GM21825 (cell line): ENCODE measurements at regions not wholly inside any gene's neighbourhood (a gene's known extent, or its start where the extent isn't known, plus 50 kb on each side); places are given as distances from the start of the nearest gene placed in this dataset.
"Not testable (repeated sequence)": the region's sequence is repeated elsewhere in the genome, so short reads cannot be mapped to it uniquely, and the experiment has no call there.

Source experiments
- ATAC-seq: cut with Tn5 transposase; IDR thresholded peaks from one replicate; pipeline ENCODE4 v1.9.1; 2021; ENCODE audit warnings: mild to moderate bottlenecking, moderate library complexity; ENCODE audit not compliant: unreplicated experiment

DNA sequence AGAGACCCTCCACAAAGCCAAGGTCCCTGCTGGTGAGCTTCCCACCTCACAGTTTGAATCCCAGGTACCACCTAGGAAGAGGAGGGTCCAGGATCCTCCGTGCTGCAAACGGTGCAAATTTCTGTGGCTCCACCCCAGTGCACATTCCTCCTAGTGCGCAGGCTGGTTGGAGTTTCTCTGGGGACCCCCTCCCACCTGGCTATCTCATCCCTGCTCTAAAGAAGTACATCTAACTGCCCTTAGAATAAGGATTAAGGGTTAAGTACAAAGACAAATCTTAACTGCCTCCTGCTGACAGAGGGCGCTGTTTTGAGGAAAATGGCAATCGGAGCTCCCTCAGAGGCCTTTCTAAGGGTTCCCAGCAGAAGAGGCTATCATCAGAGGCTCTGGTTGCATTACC lies 109.6 kb upstream of the FSIP2 start:
- no peak for ATAC-seq

DNA sequence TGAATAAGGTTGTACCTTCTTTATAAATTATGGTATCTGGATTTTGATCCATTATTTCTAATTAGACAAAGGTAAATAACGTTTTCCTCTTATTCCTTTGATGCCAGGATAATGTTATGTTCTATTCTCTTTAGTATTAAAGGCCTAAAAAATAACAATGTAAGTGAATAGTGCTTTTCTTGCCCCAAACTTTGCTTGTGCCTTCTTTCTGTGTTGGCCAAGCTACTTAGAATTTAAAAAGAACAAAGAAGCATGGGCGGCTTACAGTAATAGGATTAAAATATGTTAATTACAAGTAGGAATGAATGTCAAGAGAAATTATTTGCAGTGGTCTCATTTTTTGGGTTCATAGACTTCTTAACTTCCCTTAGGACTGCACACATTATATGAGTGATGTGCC lies 105.0 kb upstream of the FSIP2 start:
- no peak for ATAC-seq

DNA sequence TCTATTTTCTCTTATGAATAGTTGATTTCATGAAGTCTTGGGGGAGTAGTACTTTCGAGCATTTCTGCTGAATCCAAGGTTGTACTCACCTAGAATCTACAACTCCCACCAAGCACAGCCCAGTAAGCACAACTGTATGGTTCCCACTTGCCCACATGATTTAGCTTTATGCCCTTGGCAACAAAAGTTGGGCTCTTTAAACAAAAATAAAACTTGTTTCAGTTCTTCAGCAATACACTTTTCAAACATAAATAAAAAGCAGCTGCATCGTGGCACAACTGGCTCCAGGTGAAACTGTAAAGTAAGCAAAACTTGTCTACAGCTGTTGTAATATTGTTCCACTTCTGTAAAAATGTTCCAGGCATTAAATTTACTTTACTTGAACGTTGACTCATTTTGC lies 99.8 kb upstream of the FSIP2 start:
- ATAC-seq = no peak

DNA sequence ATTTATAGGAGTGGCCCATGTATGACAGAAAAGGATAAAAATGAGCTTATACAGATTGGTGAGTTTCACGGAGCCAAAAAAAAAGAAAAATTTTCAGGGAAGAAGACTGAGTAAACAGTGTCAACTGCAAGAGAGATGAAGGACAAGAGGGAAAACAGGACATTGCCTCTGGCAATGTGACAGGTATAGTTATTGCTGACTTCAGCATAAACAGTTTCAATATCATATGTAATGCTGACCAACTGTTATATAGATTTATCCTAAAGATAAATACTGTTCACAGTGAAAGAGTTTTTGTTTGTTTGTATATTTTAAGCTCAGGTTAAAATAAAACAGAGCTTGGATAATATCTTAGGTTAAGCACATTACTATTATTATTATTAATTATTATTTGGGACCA lies 98.0 kb upstream of the FSIP2 start:
- no peak for ATAC-seq

DNA sequence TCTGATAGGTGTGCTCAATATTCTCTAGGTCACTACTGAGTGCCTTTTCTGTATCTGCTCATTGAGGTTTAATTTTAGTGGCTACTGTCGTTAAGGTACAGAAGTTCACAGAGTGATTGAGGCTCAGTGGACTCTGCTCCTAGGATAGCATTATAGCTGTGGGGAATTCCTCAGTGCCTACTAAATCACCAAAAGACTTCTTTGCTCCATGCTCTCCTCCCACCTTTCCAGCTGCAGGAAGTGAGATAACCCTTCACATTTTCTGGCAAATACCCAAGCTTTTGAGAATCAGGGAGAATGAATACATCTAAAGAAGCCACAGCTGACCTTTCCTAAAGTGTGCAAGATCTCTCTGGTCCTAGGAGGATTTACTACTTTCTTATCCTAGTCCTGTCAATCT lies 95.2 kb upstream of the FSIP2 start:
- no peak for ATAC-seq

DNA sequence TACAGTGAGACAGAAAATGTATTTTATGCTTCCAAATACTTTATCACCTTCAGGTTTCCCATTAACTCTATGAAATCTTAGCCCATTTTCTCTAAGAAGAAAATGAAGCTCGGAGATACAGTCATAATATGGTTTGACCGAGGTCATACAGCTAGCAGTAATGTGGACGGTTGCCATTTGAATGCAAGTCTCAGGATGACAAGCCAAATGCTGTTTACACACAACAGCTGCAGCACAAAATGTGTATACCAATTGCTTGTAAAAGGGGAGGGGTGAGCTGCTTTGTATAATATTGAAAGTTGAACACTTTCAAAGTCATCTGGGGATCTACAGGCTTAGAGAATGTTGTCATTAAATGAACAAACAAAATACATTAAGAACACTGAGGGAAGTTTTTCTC lies 93.8 kb upstream of the FSIP2 start:
- no peak for ATAC-seq

DNA sequence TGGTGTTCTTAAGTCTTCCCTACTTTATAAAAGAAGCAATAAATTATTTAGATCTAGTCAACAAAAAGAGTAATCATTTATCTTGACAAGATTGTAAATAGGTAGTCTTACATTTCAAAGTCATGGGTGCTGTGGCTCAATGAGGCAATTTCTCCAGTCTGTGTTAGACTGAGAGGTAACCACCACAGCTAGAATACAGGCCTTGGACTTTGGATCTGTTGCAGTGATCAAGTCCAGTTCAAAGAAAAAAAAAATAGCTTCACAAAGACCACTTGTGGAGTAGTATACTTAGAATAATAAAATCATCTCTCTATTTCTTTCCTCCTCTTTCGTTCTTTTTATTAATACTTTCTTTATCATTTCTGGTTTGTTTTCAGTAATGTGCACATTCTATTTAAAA lies 93.1 kb upstream of the FSIP2 start:
- no peak for ATAC-seq

DNA sequence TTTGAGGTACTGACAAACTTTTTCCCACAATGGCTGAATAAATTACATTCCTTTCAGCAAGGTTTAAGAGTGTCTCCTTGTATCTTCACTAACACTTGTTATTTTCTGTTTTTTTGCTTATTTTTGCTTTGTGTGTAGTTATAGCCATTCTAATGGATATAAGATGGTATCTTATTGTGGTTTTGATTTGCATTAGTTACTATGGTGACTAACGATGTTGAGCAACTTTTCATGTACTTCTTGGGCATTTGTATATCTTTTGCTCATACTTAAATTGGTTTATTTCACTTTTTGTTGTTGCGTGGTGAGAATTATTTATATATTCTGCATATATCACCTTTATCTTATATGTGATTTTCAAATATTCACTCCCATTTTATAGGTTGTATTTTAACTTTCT lies 79.9 kb upstream of the FSIP2 start:
- no peak for ATAC-seq

DNA sequence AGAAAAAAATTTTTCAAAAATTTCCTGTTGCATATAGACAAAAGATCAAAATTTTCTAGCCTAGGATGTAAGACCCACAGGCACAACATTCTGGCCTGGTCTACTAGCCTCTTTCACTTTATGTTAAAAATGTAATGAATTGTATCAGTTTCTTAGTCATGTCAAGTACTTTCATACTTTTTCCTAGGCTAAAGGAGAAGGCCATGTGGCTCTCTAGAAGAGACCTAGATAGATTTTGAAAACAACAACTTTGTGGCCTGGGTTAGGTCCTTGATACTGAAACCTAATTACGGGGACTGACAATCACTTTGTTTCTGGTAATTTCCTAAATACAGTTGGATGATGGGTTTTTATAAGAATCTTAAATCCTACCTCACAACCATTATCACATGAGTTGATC lies 74.8 kb upstream of the FSIP2 start:
- no peak for ATAC-seq

DNA sequence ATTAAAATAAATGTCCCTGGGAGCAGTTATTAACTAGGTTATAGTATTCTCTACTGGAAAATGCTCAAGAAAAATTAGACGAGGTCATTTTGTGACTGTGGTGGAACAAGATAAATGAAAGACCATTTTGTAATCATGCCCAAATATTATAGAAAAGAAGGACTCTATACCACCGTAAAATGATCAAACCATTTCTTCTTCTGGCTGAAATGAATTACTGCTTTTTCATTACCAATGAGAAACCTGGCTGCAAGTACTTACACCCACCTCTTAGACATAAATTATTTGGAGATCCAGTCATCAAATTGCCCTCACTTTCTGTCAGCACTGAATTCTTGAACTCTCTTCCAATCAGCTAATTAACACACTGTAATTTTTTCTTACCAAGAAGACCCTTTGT lies 74.2 kb upstream of the FSIP2 start:
- no peak for ATAC-seq

DNA sequence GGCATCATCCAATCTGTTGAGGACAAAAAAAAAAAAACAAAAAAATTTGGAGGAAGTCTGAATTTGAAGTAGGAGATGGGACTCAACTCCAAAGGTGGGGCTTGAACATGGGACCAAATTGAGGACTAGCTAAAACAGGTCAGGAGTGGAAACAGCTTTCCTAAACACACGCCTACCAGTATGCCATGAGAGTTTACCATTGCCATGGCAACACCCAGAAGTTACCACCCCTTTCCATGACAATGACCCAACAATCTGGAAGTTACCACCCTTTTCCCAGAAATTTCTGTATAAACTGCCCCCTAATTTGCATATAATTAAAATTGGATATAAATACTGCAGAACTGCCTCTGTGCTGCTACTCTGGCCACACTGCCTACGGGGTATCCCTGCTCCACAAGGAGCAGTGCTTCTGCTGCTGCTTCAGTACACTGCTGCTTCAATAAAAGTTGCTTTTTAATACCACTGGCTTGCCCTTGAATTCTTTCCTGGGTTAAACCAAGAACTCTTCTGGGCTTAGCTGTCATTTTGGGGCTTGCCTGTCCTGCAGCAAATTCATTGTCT lies 73.3 kb upstream of the FSIP2 start:
- no peak for ATAC-seq

DNA sequence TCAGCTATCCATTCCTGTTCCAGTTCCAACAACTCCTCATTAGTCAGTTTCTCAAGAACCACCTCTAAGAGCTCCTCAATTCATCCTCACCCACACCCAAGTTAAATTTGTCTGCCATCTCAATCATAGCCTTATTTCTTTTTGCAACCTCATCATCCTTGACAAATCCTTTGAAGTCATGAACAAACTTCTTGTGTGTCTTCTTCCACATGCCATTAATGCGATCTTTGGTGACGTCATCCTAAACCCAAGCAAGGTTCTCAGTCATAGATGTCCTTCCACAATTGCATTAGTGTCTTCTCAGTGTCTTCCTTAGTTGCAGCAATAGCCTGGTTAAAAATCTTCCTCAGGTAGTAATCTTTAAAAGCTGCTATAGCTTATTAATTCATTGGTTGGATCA lies 71.2 kb upstream of the FSIP2 start:
- ATAC-seq = no peak

DNA sequence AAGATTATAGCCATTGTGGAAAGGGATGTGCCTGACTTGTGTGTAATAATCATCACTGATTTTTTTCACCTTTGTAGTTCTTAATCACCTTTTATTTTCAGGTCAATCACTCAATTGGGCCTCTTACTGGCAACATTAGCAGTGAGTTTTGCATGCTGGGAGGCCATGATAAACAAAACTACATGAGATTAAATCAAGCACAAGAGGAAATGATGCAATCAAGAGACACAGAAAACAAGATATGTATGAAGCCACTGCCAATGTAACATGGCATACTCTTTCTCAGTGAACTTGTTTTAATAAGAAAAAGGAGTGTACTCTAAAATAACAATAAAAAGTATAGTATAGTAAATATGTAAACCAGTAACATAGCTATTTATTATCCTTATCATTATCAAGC lies 69.9 kb upstream of the FSIP2 start:
- no peak for ATAC-seq

DNA sequence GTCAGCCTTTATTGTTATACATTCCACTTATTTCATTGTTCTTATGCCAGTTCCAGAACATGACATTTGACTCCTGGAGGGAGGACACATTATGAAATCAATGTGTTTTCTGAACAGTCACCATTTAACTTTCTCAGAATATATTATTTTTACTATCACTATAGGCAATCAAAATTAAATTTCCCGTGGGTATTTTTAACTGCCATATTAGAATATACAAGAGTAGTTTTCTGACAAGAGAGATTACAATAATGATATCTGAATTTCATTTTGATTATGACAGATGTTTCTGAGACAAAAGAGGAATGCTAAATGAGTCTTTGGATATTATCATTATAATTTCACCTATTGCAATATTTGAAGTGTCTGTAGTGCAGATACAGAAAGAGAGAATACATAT lies 64.4 kb upstream of the FSIP2 start:
- no peak for ATAC-seq

DNA sequence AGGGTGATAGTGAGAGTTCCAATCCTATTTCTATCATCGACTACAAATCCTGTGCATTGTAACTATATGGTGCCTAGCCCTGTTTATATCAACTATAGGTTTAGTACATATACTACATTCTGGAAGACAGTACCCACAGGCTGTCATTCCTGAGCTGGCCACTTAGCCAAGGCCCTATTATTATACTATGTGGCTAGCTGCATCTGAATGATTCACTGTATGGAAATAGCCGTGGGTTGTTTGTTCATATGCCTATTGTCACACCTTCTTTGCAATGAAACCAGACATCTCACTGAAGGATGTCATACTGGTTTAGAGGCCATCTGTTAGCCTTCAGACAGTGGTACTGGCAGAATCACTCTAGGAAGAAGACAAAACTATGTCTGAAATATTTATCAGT lies 62.3 kb upstream of the FSIP2 start:
- no peak for ATAC-seq

DNA sequence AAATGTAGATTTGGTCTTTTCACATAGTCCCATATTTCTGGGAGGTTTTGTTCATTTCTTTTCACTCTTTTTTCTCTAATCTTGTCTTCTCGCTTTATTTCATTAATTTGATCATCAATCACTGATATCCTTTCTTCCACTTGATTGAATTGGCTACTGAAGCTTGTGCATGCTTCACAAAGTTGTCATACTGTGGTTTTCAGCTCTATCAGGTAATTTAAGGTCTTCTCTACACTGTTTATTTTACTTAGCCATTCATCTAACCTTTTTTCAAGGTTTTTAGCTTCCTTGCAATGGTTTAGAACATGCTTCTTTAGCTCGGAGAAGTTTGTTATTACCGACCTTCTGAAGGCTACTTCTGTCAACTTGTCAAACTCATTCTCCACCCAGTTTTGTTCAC lies 51.6 kb upstream of the FSIP2 start:
- ATAC-seq = not testable (repeated sequence)

DNA sequence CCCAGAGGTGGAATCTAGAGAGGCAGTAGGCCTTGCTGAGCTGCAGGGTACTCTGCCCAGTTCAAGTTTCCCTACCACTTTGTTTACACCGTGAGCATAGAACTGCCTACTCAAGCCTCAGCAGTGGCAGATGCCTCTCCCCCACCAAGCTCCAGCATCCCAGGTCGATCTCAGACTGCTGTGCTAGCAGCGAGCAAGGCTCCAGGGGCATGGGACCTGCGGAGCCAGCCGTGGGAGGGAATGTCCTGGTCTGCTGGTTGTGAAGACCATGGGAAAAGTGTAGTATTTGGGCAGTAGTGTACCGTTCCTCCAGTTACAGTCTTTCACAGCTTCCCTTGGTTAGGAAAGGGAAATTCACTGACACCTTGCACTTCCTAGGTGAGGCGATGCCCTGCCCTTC lies 50.6 kb upstream of the FSIP2 start:
- no peak for ATAC-seq
